Hematopoietic multipotent progenitor cell treated with erythropoietin and hydrocortisone succinate and interleukin-3 and kit ligand, for 6 days (in vitro differentiated cells): ENCODE measurements at regions not wholly inside any gene's neighbourhood (a gene's known extent, or its start where the extent isn't known, plus 50 kb on each side); places are given as distances from the start of the nearest gene placed in this dataset.
"Not testable (repeated sequence)": the region's sequence is repeated elsewhere in the genome, so short reads cannot be mapped to it uniquely, and the experiment has no call there.

Source experiments
- DNase-seq: peaks from one replicate; pipeline ENCODE4 v3.0.0-alpha.2; 2015

DNA sequence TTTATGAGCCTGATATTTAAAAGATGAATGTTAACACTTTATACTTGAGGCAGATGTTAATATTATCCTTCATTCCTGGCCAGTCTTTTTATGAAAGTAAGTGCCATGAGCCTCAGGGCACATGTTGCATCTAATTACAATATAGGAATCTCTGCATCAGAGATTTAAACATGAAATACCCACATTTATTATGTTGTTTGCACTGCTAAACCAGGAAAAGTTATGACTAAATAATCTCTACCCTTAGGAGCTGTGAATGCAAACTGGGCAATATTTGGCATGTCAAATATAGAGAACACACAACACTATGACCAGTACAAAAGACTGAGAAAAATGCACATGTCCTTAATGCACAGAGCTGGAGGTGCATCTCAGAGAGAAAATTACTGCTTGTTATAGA lies 526.1 kb upstream of the GRAMD2B start:
- DNase-seq = no peak

- no peak for DNase-seq
Measured at GRCh38 chr5:125898851-125899405, 524.3 kb upstream of the GRAMD2B start.

- DNase-seq = no peak
Measured at GRCh38 chr5:125912028-125912427, 511.2 kb upstream of the GRAMD2B start.

- DNase-seq = no peak
Measured at GRCh38 chr5:125913200-125913599, 510.0 kb upstream of the GRAMD2B start.

GRCh38 chr5:125914471-125914870 lies 508.7 kb upstream of the GRAMD2B start:
- no peak for DNase-seq

DNA sequence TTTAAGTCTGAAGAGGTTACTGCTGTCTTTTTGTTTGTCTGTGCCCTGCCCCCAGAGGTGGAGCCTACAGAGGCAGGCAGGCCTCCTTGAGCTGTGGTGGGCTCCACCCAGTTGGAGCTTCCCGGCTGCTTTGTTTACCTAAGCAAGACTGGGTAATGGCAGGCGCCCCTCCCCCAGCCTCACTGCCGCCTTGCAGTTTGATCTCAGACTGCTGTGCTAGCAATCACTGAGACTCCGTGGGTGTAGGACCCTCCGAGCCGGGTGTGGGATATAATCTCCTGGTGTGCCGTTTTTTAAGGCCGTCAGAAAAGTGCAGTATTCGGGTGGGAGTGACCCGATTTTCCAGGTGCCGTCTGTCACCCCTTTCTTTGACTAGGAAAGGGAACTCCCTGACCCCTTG lies 499.3 kb upstream of the GRAMD2B start:
- not testable (repeated sequence) for DNase-seq

DNA sequence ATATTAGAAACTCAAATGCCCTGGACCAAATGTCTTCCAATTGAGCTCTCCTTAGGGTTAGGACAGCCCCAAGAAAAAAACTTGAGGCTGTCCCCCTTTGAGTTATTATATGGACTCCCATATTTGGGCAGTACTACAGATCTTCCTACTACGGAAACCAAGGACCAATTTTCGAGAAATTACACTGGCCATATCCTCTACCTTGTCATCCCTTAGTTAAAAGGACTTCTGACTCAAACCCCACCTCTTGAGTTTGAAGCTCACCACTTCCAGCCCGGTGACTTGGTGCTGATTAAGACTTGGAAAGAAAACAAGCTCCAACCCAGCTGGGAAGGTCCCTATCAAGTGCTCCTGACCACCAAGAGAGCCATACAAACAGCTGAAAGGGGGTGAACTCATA lies 497.0 kb upstream of the GRAMD2B start:
- no peak for DNase-seq

- DNase-seq = no peak
Measured at GRCh38 chr5:125928663-125929062, 494.5 kb upstream of the GRAMD2B start.

GRCh38 chr5:125950012-125950615 lies 473.1 kb upstream of the GRAMD2B start:
- no peak for DNase-seq

DNA sequence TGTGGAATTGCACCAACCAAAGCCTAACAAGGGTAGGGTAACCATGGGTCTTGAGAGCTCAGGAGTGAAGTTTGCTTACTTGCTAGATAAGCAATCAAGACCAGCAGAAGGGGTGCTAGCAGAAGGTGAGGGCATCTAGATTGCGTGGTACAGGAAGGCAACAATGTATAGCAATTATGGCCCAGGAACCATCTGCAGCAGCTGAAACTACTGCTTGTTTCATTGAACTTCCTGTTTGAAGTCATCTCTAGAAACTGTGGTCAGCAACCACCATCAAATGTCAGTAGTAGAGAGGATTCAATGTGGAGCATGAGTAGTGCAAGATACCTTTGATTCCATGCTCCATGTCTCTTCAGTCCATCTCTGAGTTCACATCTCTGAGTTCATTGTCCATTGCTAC lies 462.1 kb upstream of the GRAMD2B start:
- no peak for DNase-seq

DNA sequence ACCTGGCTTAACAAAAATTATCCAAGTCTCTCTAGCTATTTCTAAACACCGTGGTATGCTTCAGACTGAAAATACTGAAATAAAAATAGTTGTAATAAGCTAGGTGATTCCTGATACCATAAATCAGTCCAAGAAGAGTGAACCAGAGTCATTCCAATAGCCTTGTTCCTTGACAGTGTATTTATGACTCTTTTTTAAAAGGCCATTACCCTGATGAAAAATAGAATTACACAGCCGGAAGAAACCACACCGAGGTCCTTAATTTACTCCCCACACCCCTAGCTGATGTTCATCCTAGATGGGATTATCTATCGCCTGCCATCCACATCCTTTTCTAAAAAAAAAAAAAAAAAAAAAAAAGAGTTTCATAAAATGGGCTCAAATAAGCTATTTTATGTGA lies 457.6 kb upstream of the GRAMD2B start:
- DNase-seq = no peak

DNA sequence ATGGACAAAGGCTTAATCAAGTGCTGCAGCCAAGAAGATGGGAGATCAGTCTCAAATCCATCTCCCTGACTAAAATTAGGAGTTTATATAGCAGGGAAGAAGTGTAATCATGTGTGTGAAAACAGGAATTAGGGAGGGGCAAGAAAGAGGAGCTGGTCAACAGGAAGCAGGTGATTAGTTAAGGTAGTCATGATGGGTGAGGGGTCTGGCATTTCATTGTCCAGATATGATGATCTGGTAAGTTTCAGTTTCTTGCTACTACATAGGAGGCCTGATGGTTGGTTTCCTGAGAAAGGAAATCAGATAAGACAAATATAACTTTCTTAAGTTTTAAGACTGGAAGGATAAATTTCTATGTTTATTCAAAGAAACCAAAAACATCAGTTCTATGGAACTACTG lies 455.6 kb upstream of the GRAMD2B start:
- DNase-seq = no peak

- DNase-seq = no peak
Measured at GRCh38 chr5:125969011-125969813, 454.0 kb upstream of the GRAMD2B start.

DNA sequence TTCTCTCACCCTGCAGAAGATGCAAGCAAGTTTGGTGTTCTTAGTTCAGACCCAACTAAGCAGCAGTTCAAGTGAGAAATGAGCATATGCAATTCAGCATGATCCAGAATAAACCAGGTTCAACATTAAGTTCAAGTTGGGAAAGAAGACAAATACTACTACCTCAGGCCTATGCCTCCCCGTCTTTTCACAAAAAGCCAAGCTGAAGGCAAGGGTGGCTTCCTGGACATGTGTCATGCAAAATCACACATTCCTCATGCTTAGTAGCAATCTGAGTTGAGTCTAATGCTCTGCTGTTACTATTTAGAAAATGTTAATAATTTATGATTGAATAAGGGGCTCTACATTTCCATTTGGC lies 453.4 kb upstream of the GRAMD2B start:
- no peak for DNase-seq

GRCh38 chr5:125970631-125971307 lies 452.4 kb upstream of the GRAMD2B start:
- no peak for DNase-seq

DNA sequence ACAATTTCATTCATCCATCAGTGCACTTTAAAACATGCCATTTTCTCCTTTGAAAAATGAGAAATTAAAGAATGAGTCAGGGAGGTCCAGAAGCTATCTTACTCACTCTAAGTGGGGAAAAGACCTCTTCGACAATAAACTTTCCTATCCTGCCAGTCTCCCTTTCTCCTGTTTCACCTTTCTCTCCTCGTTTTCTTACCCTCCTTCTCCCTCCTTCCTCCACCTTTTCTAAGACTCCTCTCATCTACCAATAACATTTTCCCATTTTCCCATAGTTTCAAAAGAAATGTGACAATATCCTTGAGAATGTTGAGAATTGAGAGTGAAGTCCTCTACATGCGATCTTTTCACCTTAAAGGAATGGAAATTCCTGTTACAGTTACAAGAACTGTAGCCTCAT lies 450.5 kb upstream of the GRAMD2B start:
- DNase-seq = no peak

GRCh38 chr5:125974679-125975078 lies 448.5 kb upstream of the GRAMD2B start:
- no peak for DNase-seq

GRCh38 chr5:125976421-125977000 lies 446.7 kb upstream of the GRAMD2B start:
- DNase-seq = no peak

DNA sequence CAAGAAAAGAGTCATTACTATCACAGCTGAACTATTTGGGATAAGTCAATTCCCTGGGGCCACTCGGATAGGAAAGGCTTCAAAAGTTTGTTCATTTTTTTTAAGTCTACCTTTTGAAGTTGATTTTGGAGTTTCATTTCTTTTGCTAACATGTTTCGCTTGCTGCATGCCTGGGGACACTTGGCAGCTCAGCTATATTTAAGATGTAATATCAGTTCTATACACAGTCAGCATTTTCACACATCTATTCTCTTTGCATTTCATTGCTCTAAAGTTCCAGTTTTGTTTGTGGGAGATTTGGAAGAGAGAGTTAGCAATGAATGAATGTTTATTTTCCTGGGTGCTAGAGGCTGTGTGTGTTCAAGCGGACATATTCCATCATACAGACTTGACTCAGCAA lies 445.2 kb upstream of the GRAMD2B start:
- DNase-seq = no peak

- no peak for DNase-seq
Measured at GRCh38 chr5:125979636-125980035, 443.6 kb upstream of the GRAMD2B start.

DNA sequence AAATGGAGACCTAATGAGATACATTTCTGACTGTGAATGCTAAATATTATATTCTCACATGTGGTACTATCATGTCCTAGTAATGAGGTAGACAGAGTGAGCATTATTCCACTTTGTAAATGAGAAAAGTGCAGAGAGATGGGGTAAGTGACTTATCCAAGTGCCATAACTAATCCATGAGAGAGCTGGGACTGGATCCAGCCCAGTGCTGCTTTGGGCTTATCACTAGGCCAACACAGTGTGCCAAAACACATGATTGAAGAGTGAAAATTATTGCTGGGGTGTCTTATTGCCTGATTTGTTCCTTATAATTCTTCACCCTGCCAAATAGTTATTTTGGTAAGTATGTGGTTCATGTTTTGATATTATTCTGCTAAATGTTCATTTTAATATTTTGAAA lies 442.2 kb upstream of the GRAMD2B start:
- DNase-seq = no peak

DNA sequence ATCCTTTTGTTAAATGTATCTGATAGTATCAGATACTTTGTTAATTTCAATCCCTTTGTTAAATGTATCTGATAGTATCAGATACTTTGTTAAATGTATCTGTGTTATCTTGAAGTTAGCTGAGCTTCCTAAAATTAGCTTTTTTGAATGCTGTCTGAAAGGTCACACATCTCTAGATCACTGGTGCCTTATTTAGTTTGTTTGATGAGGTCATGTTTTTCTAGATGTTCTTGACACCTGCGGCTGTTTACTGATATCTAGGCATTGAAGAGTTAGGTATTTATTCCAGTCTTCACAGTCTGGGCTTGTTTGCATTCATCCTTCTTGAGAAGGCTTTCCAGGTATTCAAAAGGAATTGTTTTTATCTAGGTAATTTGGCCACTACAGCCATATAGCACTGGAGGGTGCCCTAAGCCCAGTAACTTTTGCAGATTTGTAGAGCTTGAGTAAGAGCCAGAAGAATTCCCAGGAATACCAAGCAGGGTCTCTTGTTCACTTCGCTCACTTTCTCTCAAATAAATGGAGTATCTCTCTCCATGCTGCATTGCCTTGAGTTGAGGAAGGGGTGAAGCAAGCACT lies 435.4 kb upstream of the GRAMD2B start:
- no peak for DNase-seq

DNA sequence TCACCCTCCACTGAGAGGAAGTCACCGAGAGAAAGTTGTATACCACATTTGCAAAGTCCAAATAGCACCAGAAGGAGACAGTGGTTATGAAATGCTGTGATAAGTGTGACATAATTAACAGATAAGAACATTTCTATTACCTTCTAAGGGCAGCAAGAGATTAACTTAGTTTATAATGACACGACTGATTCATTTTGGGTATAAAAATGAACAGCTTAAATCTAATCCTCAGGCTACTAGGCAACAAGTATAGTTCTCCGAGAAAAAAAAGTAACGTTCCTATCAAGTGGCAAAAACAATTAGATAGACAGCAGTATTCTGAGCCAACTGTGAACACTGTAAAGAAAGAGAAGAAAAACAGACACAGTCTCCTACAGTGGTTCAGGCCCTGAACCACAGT lies 431.2 kb upstream of the GRAMD2B start:
- DNase-seq = no peak
